HEK293 (cell line): ENCODE measurements at regions not wholly inside any gene's neighbourhood (a gene's known extent, or its start where the extent isn't known, plus 50 kb on each side); places are given as distances from the start of the nearest gene placed in this dataset.

ENCODE experiments used
- CTCF ChIA-PET: fragments of 350-600 bp; formaldehyde crosslinking; extraction: SDS; loops from one replicate; lab custom pipeline; 2021; ENCODE audit warnings: antibody characterized with exemption; lab: Yijun Ruan, JAX
- POLR2A ChIA-PET: fragments of 300-600 bp; formaldehyde crosslinking; extraction: SDS; loops from one replicate; lab custom pipeline; 2020; ENCODE audit warnings: antibody characterized with exemption, inconsistent platforms; lab: Yijun Ruan, JAX
- H3K27ac ChIP-seq: fragments of 200-500 bp; sonication (Bioruptor generic); 2 replicates; pipeline ENCODE4 v1.5.1; 2014; ENCODE audit warnings: low read depth, low read length, control low read depth, inconsistent platforms; ENCODE audit errors: extremely low read depth
- H3K36me3 ChIP-seq, 2 experiments: fragments of 200-500 bp in 1 of 2; sonication (Bioruptor generic) in 1 of 2; 1 replicate in 1 of 2; 2 replicates in 1 of 2; pipeline ENCODE4 v1.5.1; 2014 to 2017; ENCODE audit warnings: inconsistent platforms in 2 of 2, low read length in 2 of 2; ENCODE audit not compliant: control insufficient read depth in 2 of 2, insufficient read depth in 1 of 2
- H3K4me1 ChIP-seq: fragments of 200-500 bp; sonication (Bioruptor generic); 2 replicates; pipeline ENCODE4 v1.5.1; 2014; ENCODE audit warnings: mild to moderate bottlenecking, low read length, inconsistent platforms; ENCODE audit not compliant: control insufficient read depth, insufficient read depth
- H3K4me3 ChIP-seq: 2 replicates; pipeline ENCODE4 v1.5.1; 2011; ENCODE audit warnings: low read depth, mild to moderate bottlenecking, control low read depth, low read length, moderate library complexity
- H3K9me3 ChIP-seq: fragments of 200-500 bp; sonication (Bioruptor generic); 2 replicates; pipeline ENCODE4 v1.5.1; 2014; ENCODE audit warnings: low read depth, low read length, inconsistent platforms; ENCODE audit not compliant: control insufficient read depth, insufficient read depth
- GLIS2 ChIP-seq: fragments of 450-650 bp; formaldehyde crosslinking; IDR thresholded peaks from 2 replicates; pipeline ENCODE4 v1.5.1; 2016; ENCODE audit warnings: missing biosample characterization, missing genetic modification characterization
- ZNF133 ChIP-seq: fragments of 450-650 bp; formaldehyde crosslinking; IDR thresholded peaks from 2 replicates; pipeline ENCODE4 v1.5.1; 2016; ENCODE audit warnings: missing biosample characterization, missing genetic modification characterization
- ZNF146 ChIP-seq: fragments of 450-650 bp; formaldehyde crosslinking; IDR thresholded peaks from 2 replicates; pipeline ENCODE4 v1.5.1; 2016; ENCODE audit warnings: missing biosample characterization, missing genetic modification characterization
- ZNF274 ChIP-seq, 2 experiments: fragments of 200-500 bp in 1 of 2; fragments of 450-650 bp in 1 of 2; sonication (Bioruptor generic) in 1 of 2; formaldehyde crosslinking in 1 of 2; IDR thresholded peaks; 2 replicates each; pipeline versions ENCODE4 v1.5.1 to v1.6.1; 2014 to 2016; ENCODE audit warnings: borderline replicate concordance in 1 of 2, inconsistent platforms in 1 of 2, low read length in 1 of 2, missing biosample characterization in 1 of 2, missing genetic modification characterization in 1 of 2
- ZNF48 ChIP-seq: fragments of 450-650 bp; formaldehyde crosslinking; IDR thresholded peaks from 2 replicates; pipeline ENCODE4 v1.5.1; 2016; ENCODE audit warnings: missing biosample characterization, missing genetic modification characterization
- ZNF529 ChIP-seq: fragments of 450-650 bp; formaldehyde crosslinking; IDR thresholded peaks from 2 replicates; pipeline ENCODE4 v1.5.1; 2017; ENCODE audit warnings: missing genetic modification characterization, missing biosample characterization; ENCODE audit not compliant: insufficient replicate concordance
- ZNF624 ChIP-seq: fragments of 450-650 bp; formaldehyde crosslinking; IDR thresholded peaks from 2 replicates; pipeline ENCODE4 v1.5.1; 2017; ENCODE audit warnings: missing biosample characterization, missing genetic modification characterization
- ZNF677 ChIP-seq: fragments of 450-650 bp; IDR thresholded peaks from 2 replicates; pipeline ENCODE4 v1.5.0; 2018; ENCODE audit warnings: missing biosample characterization, mild to moderate bottlenecking, missing genetic modification characterization, moderate library complexity
- ZSCAN16 ChIP-seq: fragments of 450-650 bp; formaldehyde crosslinking; IDR thresholded peaks from 2 replicates; pipeline ENCODE4 v1.5.1; 2016; ENCODE audit warnings: missing biosample characterization, missing genetic modification characterization
- TF ChIP-seq, protein P1 (sequence below): fragments of 450-650 bp; formaldehyde crosslinking; IDR thresholded peaks from 2 replicates; pipeline ENCODE4 v1.5.1; 2016; ENCODE audit warnings: missing biosample characterization, missing genetic modification characterization
- TF ChIP-seq, protein P2 (sequence below): fragments of 450-650 bp; formaldehyde crosslinking; IDR thresholded peaks from 2 replicates; pipeline ENCODE4 v1.5.1; 2016; ENCODE audit warnings: missing biosample characterization, missing genetic modification characterization, low read depth
- TF ChIP-seq, protein P3 (sequence below): fragments of 450-650 bp; formaldehyde crosslinking; IDR thresholded peaks from 2 replicates; pipeline ENCODE4 v1.5.1; 2016; ENCODE audit warnings: missing biosample characterization, missing genetic modification characterization, low read depth
- TF ChIP-seq, protein P4 (sequence below): fragments of 450-650 bp; formaldehyde crosslinking; IDR thresholded peaks from 2 replicates; pipeline ENCODE4 v1.5.1; 2016; ENCODE audit warnings: missing biosample characterization, missing genetic modification characterization, borderline replicate concordance

DNA sequence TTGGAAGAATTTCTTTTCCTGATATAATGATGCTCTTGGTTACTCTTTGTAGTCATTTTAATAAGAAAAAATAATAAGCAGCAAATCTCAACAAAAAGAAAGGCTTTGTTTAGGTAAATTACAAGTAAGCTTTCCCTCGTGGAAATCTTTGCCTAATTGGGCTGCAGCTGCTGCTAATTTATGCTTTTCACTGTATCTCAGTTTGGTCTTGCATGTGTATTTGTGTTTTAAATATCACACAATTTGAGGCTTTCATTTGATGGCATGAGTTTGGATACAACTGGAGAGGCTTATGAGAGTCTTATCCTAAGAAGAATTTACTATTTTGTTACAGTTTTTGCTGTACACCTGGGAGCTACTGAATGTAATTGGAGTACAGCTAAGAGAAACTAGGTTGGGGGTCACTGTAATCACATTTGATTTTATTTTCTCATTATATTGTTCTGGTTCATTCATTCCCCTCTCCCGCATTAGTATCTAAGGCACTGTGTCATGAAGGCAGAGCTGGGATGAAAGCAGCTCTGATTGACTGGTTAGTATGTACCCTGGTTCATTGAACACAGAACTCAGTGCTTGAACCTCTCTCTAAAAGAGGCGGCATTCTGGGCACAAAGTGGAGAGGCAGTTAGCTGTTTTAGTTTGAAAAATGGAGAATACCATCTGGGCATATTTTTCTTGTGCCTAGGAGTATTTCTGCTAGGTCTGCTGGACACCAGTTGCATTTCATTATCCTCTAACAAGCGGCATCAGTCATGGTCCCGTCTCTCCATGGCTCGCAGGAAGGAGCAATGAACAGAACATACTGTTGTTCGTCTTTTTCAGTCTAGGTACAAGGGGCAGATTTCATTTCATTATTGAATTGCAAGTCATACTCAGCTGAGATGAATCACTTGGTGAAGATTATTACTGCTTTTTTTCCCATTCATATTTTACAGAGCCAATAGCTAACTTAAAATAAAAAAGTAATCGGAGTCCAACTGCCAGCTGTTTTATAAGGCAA lies 118.0 kb upstream of the TMEM260 start:
- TF ChIP-seq GLIS2 (no peak), ZNF133 (tag by site-specific recombination) (no peak), ZNF624 (tag by site-specific recombination) (no peak), ZNF274 (IDR thresholded peaks at IDR 0.05; ENCODE audit: low read length) (no peak), ZNF274 (tag by site-specific recombination; IDR thresholded peaks at IDR 0.05; ENCODE audit: borderline replicate concordance) (no peak)
- TF ChIP-seq, protein P1, sequence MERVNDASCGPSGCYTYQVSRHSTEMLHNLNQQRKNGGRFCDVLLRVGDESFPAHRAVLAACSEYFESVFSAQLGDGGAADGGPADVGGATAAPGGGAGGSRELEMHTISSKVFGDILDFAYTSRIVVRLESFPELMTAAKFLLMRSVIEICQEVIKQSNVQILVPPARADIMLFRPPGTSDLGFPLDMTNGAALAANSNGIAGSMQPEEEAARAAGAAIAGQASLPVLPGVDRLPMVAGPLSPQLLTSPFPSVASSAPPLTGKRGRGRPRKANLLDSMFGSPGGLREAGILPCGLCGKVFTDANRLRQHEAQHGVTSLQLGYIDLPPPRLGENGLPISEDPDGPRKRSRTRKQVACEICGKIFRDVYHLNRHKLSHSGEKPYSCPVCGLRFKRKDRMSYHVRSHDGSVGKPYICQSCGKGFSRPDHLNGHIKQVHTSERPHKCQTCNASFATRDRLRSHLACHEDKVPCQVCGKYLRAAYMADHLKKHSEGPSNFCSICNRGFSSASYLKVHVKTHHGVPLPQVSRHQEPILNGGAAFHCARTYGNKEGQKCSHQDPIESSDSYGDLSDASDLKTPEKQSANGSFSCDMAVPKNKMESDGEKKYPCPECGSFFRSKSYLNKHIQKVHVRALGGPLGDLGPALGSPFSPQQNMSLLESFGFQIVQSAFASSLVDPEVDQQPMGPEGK (tag by site-specific recombination), result no peak
- ChIA-PET CTCF (interaction anchor here (0.7 to 1.8 kb wide), 3 partner anchors 13 to 619 kb away, joined by 3 to 11 read pairs (median 3); no protein-coding TSS in a partner anchor), POLR2A (no interaction called here)
- Histone ChIP-seq H3K36me3 (no peaks in the 10 kb centered on the region), H3K4me1 (no peaks in the 10 kb centered on the region), H3K27ac (no peak overlapping the region), H3K4me3 (no peak overlapping the region), H3K9me3 (no peaks in the 10 kb centered on the region)

DNA sequence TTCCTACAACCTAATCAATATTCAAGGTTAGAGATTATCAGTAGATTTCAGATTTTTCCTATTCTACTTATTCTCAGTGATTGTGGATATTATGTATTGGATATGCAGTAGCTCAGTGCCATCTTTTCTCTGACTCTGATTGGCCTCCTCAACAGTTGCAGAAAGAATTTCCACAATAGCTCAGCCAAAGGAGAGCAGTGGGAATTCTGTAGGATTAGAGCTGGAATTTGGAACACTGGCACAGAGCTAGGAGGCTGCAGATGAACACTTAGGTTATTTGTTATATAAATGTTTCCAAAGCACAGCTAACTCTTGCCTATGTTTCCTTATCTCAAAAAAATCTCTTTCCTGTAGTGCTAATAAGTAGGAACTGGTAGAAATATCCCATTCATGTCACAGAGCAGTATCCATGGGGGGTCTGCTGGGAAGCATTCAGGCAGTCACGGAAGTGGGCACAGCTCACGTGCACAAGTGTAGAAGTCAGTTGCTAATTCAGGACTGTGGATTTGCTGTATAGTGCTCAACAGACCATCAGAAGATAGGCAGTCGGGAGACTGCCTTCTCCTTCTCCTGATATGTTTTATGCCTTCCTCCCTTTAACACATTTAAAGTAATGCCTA lies 116.2 kb upstream of the TMEM260 start:
- TF ChIP-seq ZNF48 (no peak), ZNF677 (tag by site-specific recombination) (no peak), ZNF529 (tag by site-specific recombination) (no peak), ZSCAN16 (tag by site-specific recombination) (no peak), ZNF146 (tag by site-specific recombination) (no peak)
- TF ChIP-seq, protein P2, sequence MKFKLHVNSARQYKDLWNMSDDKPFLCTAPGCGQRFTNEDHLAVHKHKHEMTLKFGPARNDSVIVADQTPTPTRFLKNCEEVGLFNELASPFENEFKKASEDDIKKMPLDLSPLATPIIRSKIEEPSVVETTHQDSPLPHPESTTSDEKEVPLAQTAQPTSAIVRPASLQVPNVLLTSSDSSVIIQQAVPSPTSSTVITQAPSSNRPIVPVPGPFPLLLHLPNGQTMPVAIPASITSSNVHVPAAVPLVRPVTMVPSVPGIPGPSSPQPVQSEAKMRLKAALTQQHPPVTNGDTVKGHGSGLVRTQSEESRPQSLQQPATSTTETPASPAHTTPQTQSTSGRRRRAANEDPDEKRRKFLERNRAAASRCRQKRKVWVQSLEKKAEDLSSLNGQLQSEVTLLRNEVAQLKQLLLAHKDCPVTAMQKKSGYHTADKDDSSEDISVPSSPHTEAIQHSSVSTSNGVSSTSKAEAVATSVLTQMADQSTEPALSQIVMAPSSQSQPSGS (tag by site-specific recombination), result no peak
- TF ChIP-seq, protein P3, sequence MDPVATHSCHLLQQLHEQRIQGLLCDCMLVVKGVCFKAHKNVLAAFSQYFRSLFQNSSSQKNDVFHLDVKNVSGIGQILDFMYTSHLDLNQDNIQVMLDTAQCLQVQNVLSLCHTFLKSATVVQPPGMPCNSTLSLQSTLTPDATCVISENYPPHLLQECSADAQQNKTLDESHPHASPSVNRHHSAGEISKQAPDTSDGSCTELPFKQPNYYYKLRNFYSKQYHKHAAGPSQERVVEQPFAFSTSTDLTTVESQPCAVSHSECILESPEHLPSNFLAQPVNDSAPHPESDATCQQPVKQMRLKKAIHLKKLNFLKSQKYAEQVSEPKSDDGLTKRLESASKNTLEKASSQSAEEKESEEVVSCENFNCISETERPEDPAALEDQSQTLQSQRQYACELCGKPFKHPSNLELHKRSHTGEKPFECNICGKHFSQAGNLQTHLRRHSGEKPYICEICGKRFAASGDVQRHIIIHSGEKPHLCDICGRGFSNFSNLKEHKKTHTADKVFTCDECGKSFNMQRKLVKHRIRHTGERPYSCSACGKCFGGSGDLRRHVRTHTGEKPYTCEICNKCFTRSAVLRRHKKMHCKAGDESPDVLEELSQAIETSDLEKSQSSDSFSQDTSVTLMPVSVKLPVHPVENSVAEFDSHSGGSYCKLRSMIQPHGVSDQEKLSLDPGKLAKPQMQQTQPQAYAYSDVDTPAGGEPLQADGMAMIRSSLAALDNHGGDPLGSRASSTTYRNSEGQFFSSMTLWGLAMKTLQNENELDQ (tag by site-specific recombination), result no peak
- TF ChIP-seq, protein P4, sequence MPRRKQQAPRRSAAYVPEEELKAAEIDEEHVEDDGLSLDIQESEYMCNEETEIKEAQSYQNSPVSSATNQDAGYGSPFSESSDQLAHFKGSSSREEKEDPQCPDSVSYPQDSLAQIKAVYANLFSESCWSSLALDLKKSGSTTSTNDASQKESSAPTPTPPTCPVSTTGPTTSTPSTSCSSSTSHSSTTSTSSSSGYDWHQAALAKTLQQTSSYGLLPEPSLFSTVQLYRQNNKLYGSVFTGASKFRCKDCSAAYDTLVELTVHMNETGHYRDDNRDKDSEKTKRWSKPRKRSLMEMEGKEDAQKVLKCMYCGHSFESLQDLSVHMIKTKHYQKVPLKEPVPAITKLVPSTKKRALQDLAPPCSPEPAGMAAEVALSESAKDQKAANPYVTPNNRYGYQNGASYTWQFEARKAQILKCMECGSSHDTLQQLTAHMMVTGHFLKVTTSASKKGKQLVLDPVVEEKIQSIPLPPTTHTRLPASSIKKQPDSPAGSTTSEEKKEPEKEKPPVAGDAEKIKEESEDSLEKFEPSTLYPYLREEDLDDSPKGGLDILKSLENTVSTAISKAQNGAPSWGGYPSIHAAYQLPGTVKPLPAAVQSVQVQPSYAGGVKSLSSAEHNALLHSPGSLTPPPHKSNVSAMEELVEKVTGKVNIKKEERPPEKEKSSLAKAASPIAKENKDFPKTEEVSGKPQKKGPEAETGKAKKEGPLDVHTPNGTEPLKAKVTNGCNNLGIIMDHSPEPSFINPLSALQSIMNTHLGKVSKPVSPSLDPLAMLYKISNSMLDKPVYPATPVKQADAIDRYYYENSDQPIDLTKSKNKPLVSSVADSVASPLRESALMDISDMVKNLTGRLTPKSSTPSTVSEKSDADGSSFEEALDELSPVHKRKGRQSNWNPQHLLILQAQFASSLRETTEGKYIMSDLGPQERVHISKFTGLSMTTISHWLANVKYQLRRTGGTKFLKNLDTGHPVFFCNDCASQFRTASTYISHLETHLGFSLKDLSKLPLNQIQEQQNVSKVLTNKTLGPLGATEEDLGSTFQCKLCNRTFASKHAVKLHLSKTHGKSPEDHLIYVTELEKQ (tag by site-specific recombination), result no peak
- TF ChIP-seq, all 188 proteins: peak for 0
- Histone ChIP-seq H3K27ac (no peak overlapping the region), H3K9me3 (no peaks in the 10 kb centered on the region), H3K4me3 (no peak overlapping the region), H3K4me1 (no peaks in the 10 kb centered on the region), H3K36me3 (no peaks in the 10 kb centered on the region)
- CTCF ChIA-PET, result interaction anchor here (1.5 kb wide), 1 partner anchor 11 kb away, joined by 3 read pairs; no protein-coding TSS in a partner anchor
- POLR2A ChIA-PET, result interaction anchor here (0.6 kb wide), 1 partner anchor 1501 kb away, joined by 5 read pairs; no protein-coding TSS in a partner anchor
